ENCODE measurements at regions not wholly inside any gene's neighbourhood (a gene's known extent, or its start where the extent isn't known, plus 50 kb on each side); places are given as distances from the start of the nearest gene placed in this dataset.

GRCh38 chr1:190908691-190909090, 431.0 kb upstream of the BRINP3 start:
- TF ChIP-seq CTCF (conservative IDR thresholded peaks at IDR 0.05 in 1 of 2, IDR thresholded peaks at IDR 0.05 in 1 of 2; ENCODE audit: extremely low read depth in 1 of 2, insufficient read depth in 1 of 2, low read depth in 1 of 2, low read length in 2 of 2), result no peak
- no peak for TF ChIP-seq EZH2 (IDR thresholded peaks at IDR 0.05; ENCODE audit: borderline replicate concordance, low read length)

Data from mammary epithelial cell (primary cell).